Neuron (in vitro differentiated cells): ENCODE measurements at regions not wholly inside any gene's neighbourhood (a gene's known extent, or its start where the extent isn't known, plus 50 kb on each side); places are given as distances from the start of the nearest gene placed in this dataset.

Experiments used
- H2AFZ ChIP-seq: one replicate; pipeline ENCODE4 v1.6.1; 2013; ENCODE audit warnings: low read depth, mild to moderate bottlenecking, inconsistent platforms, low read length, moderate library complexity
- H3K27me3 ChIP-seq: one replicate; pipeline ENCODE4 v1.6.1; 2013; ENCODE audit warnings: low read length; ENCODE audit not compliant: insufficient read depth
- H3K36me3 ChIP-seq: one replicate; pipeline ENCODE4 v1.6.1; 2013; ENCODE audit warnings: low read length; ENCODE audit not compliant: insufficient read depth
- H3K4me1 ChIP-seq: one replicate; pipeline ENCODE4 v1.6.1; 2013; ENCODE audit warnings: low read length; ENCODE audit not compliant: insufficient read depth
- H3K4me3 ChIP-seq: 2 replicates; pipeline ENCODE4 v1.5.1; 2013; ENCODE audit warnings: mild to moderate bottlenecking, low read length, moderate library complexity
- H3K9me3 ChIP-seq: one replicate; pipeline ENCODE4 v1.6.1; 2013; ENCODE audit warnings: low read length

GRCh38 chr6:50654155-50654554 lies 59.2 kb upstream of the TFAP2D start:
- Histone ChIP-seq H3K4me3 (no peak overlapping the region), H3K27me3 (no peaks in the 10 kb centered on the region), H2AFZ (no peak overlapping the region), H3K36me3 (no peaks in the 10 kb centered on the region), H3K4me1 (no peaks in the 10 kb centered on the region), H3K9me3 (no peaks in the 10 kb centered on the region)

- Histone ChIP-seq H2AFZ (no peak overlapping the region), H3K36me3 (no peaks in the 10 kb centered on the region), H3K4me1 (no peaks in the 10 kb centered on the region), H3K27me3 (no peaks in the 10 kb centered on the region), H3K4me3 (no peak overlapping the region), H3K9me3 (no peaks in the 10 kb centered on the region)
Observed at GRCh38 chr6:50655848-50656453, 57.4 kb upstream of the TFAP2D start.

GRCh38 chr6:50657513-50657912 lies 55.8 kb upstream of the TFAP2D start:
- Histone ChIP-seq H2AFZ (no peak overlapping the region), H3K4me1 (no peaks in the 10 kb centered on the region), H3K9me3 (no peaks in the 10 kb centered on the region), H3K27me3 (no peaks in the 10 kb centered on the region), H3K4me3 (no peak overlapping the region), H3K36me3 (no peaks in the 10 kb centered on the region)

- Histone ChIP-seq H3K9me3 (no peaks in the 10 kb centered on the region), H2AFZ (no peak overlapping the region), H3K36me3 (no peaks in the 10 kb centered on the region), H3K4me3 (no peak overlapping the region), H3K27me3 (no peaks in the 10 kb centered on the region), H3K4me1 (no peaks in the 10 kb centered on the region)
Observed at GRCh38 chr6:50658561-50658960, 54.8 kb upstream of the TFAP2D start.

- H2AFZ ChIP-seq, result no peak overlapping the region
- H3K4me1 ChIP-seq, result no peaks in the 10 kb centered on the region
- no peaks in the 10 kb centered on the region for H3K36me3 ChIP-seq
- no peaks in the 10 kb centered on the region for H3K27me3 ChIP-seq
- H3K4me3 ChIP-seq, result no peak overlapping the region
- H3K9me3 ChIP-seq, result no peaks in the 10 kb centered on the region
Observed at GRCh38 chr6:50661636-50662035, 51.7 kb upstream of the TFAP2D start.
